GM10266 (cell line): ENCODE measurements at regions not wholly inside any gene's neighbourhood (a gene's known extent, or its start where the extent isn't known, plus 50 kb on each side); places are given as distances from the start of the nearest gene placed in this dataset.

ENCODE experiments used
- DNase-seq: peaks from one replicate; pipeline ENCODE4 v3.0.0; 2012; ENCODE audit errors: extremely low spot score
- CTCF ChIP-seq: IDR thresholded peaks from 2 replicates; pipeline ENCODE4 v1.5.1; 2012; ENCODE audit warnings: mild to moderate bottlenecking, low read depth; ENCODE audit not compliant: control insufficient read depth, insufficient read depth; ENCODE audit errors: missing control alignments

GRCh38 chr5:89520771-89521170 lies 637.8 kb upstream of the MEF2C start:
- DNase-seq = no peak
- TF ChIP-seq CTCF = no peak

- DNase-seq = no peak
- no peak for TF ChIP-seq CTCF
Measured at GRCh38 chr5:89513299-89514044, 630.5 kb upstream of the MEF2C start.

GRCh38 chr5:89504051-89504450 lies 621.1 kb upstream of the MEF2C start:
- DNase-seq = no peak
- no peak for TF ChIP-seq CTCF

GRCh38 chr5:89499787-89500186 lies 616.8 kb upstream of the MEF2C start:
- TF ChIP-seq CTCF = no peak
- no peak for DNase-seq

GRCh38 chr5:89498699-89499098 lies 615.7 kb upstream of the MEF2C start:
- TF ChIP-seq CTCF = no peak
- no peak for DNase-seq

- TF ChIP-seq CTCF = no peak
- DNase-seq = no peak
Measured at GRCh38 chr5:89493414-89493813, 610.4 kb upstream of the MEF2C start.

GRCh38 chr5:89484962-89485361 lies 602.0 kb upstream of the MEF2C start:
- no peak for DNase-seq
- no peak for TF ChIP-seq CTCF
